GM21723 (cell line): ENCODE measurements at regions not wholly inside any gene's neighbourhood (a gene's known extent, or its start where the extent isn't known, plus 50 kb on each side); places are given as distances from the start of the nearest gene placed in this dataset.

Source experiments
- ATAC-seq: cut with Tn5 transposase; IDR thresholded peaks from one replicate; pipeline ENCODE4 v1.9.1; 2021; ENCODE audit warnings: mild to moderate bottlenecking, moderate library complexity; ENCODE audit not compliant: unreplicated experiment

DNA sequence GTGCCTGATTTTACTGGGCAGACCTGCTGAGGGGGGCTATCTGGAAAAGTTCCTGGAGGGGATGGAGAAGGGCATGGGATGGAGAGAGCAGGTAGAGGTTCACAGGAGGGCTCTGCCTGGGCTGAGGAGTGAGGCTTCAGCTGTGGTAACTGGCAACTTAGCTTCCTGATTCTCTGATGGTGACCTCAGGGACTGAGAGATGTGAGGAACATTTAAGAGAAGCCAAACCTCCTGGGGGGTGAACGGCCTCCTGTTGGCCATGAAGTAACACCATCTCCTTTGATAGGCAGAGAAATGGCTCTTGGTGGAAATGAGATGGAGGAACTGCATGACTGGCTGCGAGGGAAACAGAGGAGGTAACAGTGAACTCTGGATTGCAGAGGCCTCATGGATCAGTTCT, 97.3 kb upstream of the ROPN1 start:
- no peak for ATAC-seq

DNA sequence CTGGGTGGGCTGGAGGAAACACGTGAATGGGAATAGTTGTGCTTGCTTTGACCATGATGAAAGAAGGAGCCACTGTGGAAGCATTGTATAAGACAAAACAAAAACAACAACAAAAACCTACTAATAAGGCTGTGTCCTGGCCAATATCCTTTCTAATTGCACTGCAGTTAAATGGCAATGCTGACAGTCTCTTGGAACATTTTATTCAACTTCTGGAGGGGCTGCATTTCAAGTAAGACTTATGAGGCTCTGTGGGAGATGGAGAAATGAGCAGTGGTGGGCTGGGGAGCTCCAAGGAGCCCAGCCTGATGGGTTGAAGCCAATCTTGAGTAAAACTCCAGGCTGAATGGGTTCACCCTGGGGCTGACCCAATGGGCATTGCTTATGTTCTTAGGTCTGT, 99.8 kb upstream of the ROPN1 start:
- ATAC-seq: no peak

DNA sequence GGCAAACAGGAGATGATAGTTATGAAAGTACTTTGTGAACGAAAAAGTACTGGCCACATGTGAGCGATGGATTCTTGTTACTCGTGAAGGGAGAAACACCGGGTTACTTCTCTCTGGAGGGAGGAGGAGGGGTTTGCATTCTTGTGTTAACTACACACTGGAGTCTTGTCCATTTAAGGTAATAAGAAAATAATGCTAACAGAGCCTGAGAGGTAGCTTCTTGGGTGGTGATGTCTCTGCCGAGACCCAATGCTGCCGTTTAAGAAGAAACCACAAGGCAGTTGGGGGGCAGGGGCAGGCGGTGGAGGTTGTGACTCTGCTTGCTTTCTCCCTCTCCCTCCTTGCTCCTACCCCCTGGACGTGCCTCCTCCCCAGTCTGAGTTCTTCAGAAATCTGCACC, 100.9 kb upstream of the ROPN1 start:
- no peak for ATAC-seq

DNA sequence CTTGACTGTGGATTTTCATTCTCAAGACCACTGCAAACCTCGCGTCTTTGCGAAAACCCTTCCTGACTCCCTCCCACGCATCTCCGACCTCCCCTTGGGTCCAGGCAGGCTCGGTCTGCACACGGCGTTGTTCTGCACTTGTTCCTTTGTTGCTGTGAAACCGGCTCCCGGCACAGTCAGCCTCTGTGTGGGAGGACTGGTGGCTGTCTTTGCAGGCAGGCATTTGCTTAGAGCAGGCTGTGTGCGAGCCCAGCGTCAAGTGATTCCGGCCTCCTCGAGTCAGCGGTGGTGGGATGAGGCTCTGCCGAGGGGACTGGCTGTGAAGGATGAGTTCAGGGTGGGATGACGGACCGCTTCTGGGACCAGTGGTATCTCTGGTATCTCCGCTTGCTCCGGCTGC, 102.6 kb upstream of the ROPN1 start:
- ATAC-seq: no peak

DNA sequence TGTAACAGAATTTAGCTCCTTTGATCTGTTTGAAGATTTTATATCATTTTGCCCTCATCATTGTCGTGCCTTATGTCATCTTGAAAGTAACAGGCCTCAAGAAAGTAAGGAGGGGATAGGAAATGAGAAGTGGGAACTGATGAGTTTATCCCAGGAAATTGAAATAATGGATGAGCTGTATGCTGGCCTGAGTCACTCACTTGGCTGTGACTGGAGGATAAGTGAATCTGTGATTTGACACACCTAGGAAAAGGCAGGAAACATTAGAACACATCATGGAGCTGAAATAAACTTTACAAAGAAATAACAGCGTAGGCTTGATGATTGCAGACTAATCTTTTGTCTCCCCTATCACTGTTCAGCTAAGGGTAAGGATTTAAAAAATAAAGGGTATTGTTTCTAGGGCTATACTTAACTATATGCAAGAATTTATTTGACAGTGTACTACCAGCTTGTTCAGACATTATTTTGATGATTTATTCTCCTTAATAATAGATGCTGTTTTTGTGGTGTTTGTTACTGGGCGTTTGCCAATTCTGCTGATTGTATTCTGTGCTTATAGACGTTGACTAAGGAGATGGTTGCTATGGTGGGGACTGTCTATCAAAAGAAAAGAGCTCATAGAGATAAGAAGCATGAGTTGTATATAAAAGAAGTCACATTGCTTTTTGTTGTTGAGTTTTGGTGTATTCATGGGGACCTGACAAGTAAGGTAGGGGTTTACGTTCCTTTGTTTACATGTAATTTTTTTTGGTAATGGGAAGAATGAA, 105.6 kb upstream of the ROPN1 start:
- no peak for ATAC-seq

DNA sequence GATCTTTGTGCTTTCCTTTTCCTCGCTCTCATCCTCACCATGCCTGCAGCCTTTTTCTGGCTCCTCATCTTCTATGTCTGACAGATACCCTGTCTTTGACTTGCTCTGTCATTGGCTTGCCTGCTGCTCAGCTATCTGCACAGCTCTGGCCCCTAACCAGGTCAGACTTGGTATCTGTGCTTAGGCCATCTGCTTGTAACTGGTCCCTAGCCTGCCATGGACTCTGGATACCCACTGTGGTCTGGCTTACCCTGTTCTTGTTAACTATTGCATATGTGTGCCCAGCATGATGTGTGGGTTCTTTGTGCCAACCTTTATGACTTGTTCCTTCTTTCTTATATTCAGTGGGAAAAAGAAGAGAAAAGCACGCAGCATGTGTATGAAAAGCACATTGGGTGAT, 109.7 kb upstream of the ROPN1 start:
- ATAC-seq: no peak

DNA sequence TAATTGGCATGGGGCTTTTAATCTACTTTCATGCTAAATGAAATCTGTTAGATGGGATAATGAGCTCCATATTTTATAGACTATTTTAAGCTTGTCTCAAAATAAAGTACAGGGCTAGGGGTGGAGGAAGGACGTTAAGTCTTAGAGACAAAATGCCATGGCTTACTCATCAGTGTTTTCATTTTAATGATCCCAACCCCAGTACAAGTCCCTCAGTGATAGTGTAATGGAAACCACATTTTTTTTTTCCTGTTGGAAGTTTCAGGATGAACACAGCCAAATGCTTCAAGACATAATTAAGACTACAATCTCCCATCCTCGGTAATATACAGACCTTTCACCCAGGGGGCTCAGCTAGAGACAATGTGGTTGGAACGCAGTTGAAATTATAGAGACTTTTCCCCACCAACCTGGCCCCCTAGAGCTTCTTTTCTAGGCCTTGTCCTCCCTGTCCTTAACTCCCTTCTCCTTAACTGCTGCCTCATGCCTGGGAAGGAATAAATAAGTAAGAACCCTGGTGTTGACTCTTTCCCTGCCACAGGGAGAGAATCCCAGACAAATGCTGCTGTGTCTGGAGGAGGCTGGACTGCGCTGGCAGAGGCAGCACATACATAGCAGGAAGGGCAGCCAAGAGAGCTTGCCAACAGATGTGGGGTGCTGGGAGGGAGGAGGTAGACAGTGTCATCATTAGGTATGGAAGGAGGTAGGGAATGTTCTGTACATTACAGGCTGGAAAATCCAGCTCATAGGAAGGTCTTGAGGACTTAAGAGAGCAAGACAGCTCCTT, 115.4 kb upstream of the ROPN1 start:
- no peak for ATAC-seq

DNA sequence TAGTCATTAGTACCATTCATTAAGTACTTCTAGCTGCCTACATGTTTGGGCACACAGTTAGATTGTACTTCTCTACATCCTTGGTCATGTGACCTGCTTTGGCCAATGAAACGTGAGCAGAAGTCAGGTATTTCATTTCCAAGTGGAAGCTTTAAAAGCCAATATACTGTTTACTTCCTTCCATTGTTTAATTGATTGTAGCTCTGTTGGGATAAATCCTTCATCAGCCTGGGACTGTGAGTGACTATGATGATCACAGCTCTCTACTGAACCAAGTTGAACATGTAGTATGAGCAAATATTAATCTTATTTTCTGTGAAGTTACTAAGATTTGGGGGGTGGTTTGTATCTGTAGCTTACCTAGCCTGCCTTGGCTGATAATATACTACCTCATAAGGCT, 116.5 kb upstream of the ROPN1 start:
- ATAC-seq: no peak

DNA sequence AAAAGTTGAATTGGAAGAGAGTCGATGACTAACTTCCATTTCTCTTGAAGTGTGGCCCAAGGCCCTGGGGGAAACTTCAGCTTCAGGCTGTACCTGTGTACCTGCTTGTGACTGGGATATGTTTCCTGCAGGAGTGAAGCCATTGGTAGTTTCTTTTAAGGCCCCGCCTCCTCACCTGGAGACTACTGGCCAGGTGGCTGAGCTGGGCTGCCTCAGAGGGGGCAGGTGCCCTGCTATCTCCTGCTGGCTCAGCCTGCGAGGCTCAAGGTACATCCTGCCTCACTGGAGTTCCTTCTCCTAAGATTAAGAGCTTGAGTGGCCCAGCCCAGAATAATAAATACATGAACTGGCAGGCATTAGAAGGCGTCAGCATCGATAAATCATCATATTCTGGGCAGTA, 121.6 kb upstream of the ROPN1 start:
- no peak for ATAC-seq

DNA sequence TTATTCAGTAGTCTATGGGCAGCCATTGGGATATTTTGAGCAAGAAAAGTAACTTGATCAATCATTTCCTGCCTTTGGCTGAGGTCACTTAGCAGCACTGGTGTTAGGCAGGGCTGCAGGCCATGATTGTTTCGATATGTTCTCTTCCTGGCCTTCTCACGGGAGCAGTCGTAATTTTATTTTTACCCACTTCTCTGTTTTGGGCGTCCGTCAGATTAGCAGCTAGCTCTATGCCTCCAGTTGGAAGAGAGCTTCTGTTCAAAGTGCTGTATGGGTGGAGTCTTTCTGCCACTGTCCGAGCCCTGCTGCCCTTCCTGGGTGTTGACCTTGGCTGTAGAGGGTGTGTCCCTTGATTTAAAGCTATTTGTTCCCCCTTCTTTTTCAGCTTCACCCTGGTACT, 123.4 kb upstream of the ROPN1 start:
- no peak for ATAC-seq

DNA sequence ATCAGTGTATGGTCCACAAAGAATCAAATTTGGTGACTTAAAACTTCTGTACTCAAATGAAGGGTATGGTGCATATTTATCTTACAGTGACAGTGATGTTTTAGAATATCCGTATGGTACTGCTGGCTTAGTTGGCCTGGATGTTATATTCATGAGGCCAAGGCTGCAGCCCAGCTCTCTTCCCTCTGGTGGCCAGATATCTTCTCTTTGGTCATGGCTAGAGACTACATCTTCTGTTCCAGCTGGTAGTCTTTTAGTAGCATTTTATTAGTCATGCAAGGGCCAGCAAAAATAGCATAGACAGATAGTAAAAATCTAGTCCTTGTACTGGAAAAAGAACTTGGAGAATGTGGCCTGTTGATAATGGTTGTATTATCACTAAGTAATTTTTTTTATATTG, 124.0 kb upstream of the ROPN1 start:
- no peak for ATAC-seq

DNA sequence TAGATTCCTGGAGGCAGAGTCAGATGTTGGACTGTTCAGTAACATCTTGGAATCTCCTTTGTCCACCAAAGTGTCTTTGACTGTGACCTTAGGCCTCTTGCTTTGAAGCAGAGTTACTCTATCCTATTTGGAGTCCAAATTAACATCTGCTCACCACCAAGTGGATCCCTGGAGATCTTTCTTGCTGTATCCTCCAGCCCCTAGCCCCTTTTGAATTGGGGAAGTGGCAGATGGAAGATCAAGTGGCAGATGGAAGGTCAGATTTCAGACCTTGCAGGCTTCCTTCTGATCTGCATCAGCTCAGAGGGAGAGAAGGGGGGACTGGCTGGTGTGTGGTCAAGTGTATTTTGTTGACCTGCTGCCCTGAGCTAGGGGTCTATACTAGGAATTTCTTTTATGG, 125.0 kb upstream of the ROPN1 start:
- ATAC-seq: no peak

DNA sequence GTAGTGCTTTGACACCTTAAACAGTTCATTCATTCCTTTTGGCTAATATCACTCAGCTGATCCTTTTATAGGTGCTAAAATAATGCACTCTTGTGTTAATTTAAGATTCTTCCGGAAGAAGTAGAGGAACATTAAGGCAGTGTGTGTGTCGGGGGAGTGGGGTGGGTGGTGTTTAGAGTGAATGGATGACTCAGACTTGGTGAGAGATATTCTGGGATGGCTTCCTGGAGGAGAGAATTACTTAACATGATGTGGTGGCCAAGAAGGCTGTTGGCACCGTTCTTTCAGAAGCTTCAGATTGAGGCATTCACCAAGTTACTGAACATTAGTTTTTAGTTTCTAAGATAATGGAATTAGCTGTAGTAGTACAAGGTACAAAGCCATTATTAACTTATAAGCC, 125.6 kb upstream of the ROPN1 start:
- ATAC-seq: no peak

DNA sequence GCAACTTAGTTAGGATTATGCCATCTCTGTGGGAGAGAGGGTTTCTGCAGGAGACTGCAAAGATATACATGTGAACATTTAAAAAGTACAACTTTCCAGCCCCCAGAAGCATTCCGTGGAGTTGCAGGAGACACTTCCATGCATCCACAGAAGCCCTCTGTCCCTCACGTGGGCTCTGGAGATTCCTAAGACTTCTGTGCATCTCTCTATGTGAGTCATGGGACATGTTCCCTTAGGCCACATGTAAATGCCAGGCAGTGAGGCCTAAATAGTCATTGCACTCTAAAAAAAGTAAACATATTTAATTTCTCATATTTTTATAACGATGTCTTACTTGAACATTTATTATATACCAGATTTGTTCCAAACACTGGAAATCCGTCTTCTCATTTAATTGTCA, 126.5 kb upstream of the ROPN1 start:
- no peak for ATAC-seq

DNA sequence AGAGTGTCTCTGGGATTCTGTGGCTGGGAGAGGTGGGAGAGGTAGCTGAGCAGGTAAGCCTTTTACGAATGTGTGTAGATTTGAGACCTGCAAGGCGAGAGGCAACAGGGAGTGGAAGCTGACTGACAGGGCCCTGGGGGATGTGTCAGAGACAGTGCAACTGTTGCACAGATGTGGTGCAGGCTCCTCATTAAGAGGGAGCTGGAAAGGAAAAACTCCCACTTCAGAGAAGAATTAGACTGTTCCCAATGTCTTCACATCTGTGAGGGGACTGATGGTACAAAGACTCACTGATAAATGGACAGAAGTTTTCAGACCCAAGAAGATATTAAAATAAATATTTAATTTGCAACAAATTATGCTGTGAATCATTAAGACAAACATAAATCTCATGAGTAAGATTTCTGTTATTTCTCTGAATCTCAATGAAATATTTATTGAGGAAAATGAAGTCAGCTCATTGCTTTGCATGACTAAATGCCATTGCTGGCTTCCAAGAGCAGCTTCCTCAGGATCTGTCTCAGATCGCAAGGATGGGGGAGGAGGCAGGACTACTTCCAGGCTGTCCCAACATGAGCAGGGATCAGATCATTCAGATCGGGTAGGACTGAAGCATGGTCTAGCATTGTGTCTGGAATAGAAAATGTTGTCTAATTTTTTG, 127.3 kb upstream of the ROPN1 start:
- ATAC-seq: no peak

DNA sequence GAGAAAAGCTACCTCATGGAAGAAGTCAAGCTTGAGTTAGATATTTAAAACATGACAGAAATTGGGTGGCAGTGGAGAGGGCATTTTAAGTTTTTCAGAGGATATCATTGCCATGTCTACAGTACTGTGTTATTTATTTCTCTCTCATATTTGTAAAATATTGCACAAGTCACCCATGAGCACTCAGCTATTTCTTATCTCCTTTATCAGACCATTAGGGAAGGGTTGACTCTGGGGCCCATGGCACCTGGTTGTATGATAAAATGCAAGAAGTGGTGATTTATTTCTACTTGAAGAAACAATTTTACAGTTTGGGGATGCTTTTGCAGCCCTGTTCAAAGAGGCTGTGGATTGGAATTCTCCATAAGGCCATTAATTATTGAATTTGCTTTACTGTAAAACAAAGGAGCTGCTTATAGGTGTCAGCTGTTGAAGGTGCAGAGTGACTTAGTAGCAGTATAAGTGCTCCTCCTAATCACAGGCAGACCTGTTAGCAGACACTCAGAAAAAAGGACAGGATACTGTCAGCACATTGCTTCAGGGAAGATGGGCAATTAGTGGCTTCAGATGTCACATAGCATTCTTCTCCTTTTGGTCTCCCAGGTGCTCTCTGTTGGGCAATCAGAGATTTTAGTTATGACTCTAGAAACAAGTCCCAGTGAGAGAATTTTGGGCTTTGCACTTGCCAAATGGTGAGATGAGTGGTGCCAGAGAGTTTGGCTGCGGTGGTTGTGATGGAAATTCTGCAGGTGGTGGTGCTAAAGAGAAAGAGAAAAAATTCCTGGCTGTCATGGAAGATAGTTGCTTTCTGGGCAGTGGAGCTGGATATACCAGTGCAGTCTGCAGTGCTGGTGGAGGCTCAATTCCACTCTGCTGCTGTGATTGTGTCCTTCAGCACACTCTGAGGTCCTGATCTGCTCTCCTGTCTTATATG, 129.7 kb upstream of the ROPN1 start:
- no peak for ATAC-seq

DNA sequence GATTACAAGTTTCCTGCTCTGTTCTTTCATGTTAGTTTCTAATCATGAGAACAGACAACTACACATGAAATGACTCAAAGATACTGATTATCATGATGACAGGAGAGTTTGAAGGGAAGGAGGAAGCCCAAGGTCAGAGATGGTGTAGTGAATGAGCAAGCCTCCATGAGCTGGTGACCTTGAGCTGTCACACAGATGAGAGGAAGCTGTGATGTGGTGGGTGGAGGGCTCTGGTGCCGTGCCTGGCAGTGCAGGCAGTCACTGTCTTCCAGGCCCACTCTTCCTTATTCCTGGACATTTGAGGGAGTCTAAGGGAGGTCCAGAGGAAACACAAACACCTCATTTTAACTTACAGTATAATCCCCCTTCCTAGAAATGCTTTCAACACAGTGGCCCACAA, 133.4 kb upstream of the ROPN1 start:
- ATAC-seq: no peak

DNA sequence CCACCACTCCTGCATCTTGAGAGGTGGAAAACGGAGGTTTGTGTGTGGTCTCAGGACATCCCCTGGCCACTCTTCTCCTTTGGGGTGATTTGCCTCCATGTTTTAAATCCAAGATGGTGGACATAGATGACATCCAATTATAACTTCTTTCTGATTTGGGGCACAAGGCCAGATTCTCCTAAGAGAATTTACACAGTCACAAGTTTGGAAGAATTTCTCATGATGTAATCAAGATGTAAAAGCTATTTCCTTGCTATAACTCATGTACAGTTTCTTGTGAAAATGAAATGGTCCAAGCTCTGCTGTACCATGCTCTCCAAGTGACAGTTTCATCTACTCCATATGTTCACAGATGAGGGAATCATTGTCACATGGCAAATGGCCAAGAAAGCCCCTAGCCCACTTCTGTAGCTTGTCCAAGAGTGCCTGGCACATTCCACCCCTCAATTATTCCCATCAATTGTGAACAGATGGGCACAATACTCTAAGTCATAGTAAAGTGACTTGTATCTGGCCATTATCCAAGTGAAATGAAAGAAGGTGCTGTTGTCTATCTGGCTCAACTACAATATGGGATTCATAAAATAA, 134.6 kb upstream of the ROPN1 start:
- ATAC-seq: no peak

DNA sequence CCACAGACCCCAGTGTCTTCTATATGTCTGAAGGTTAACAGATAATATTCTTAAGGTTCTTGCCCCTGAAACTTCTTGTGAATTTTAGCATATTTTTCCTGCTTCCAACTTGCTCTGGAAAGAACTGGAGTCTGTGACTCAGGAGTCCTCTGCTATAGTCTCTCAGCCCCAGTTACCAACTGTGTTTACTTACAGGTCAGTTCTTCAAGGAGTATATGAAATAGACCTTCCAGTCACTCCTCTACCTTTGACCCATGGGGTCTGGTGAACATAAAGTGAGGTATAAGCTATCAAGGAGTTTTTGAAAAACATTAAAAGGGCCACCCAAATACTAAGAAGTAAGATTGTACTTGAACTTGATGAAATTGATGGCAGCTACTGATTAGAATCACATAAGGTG, 139.2 kb upstream of the ROPN1 start:
- ATAC-seq: no peak

DNA sequence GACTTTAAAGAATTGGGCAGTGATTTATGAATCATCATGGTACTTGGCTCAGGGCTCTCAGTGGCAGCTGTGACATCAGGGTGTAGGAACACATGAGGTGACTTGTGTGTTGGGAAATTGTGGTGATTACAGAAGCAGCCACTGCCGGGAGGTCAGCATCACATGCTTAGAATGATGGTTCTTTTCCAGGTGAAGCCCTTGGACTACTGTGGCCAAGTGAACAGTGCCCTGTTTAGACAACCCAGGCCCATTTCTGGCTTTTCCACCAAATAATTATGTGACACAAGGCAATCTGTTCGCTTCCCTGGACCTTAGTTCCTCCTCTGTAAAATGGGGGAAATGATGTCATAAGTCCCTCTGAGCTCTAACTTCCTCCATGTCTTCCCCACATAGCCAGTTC, 139.7 kb upstream of the ROPN1 start:
- ATAC-seq: no peak

DNA sequence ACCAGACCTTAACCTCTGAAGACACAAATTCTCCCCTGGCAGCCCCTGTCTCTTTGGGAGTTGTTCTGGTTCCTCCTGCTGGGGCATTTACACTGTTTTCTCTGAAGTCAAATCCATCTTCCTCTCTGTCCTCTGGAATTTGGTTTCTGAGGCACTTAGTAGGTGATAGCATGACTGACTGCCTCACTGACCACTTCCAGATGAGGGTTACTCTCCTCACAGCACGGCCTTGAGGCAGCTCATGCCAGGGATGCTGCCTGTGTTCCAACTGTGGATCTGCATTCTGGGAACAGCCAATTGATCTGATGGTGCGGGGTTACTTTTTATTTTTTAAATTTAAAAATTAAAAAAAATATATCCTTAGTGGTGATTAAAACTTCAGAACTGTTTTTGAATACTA, 140.9 kb upstream of the ROPN1 start:
- no peak for ATAC-seq
